Prostate gland (tissue), 2 donors: ENCODE measurements at regions not wholly inside any gene's neighbourhood (a gene's known extent, or its start where the extent isn't known, plus 50 kb on each side); places are given as distances from the start of the nearest gene placed in this dataset.

Source experiments
- CTCF ChIP-seq, 4 experiments: fragments of 200-600 bp in 2 of 4; fragments of 450-650 bp in 2 of 4; sonication (generic) in 2 of 4; IDR thresholded peaks; 1 replicate in 3 of 4; 2 replicates in 1 of 4; pipeline ENCODE4 v1.5.1; 2016 to 2019; ENCODE audit warnings: antibody characterized with exemption in 4 of 4, mild to moderate bottlenecking in 2 of 4, moderate library complexity in 2 of 4
- POLR2A ChIP-seq: fragments of 450-650 bp; IDR thresholded peaks from one replicate; pipeline ENCODE4 v1.6.1; 2016; ENCODE audit warnings: antibody characterized with exemption, mild to moderate bottlenecking
- POLR2AphosphoS5 ChIP-seq: sonication (generic); formaldehyde crosslinking; IDR thresholded peaks from one replicate; pipeline ENCODE4 v1.6.1; 2017; ENCODE audit warnings: antibody characterized with exemption

- TF ChIP-seq CTCF (IDR thresholded peaks at IDR 0.05) (no peak), POLR2AphosphoS5 (no peak), POLR2A (no peak)
These were observed 179.3 kb downstream of the HINT1 start for GRCh38 chr5:130985776-130986175.
